Common myeloid progenitor, CD34-positive (primary cell): ENCODE measurements at regions not wholly inside any gene's neighbourhood (a gene's known extent, or its start where the extent isn't known, plus 50 kb on each side); places are given as distances from the start of the nearest gene placed in this dataset.

ENCODE experiments used
- CTCF ChIA-PET: fragments of 350-600 bp; sonication (Branson Sonifier 250); formaldehyde crosslinking; loops from one replicate; lab custom pipeline; 2021; ENCODE audit warnings: antibody characterized with exemption; lab: Charles Lee
- POLR2A ChIA-PET: fragments of 350-600 bp; sonication (Branson Sonifier 250); formaldehyde crosslinking; loops from one replicate; lab custom pipeline; 2021; ENCODE audit warnings: antibody characterized with exemption; lab: Charles Lee
- DNase-seq, 3 donors: peaks; one replicate each; pipeline versions ENCODE4 v3.0.0 to v3.0.0-alpha.2; 2013
- H3K27ac ChIP-seq, 2 experiments: 1 replicate in 1 of 2; 2 replicates in 1 of 2; pipeline ENCODE4 v1.7.0; 2013; ENCODE audit warnings: inconsistent platforms in 2 of 2, low read length in 2 of 2, mild to moderate bottlenecking in 2 of 2, low read depth in 1 of 2, moderate library complexity in 1 of 2; ENCODE audit not compliant: severe bottlenecking in 2 of 2, insufficient read depth in 1 of 2, poor library complexity in 1 of 2
- H3K27me3 ChIP-seq, 5 experiments: replicated peaks in 2 of 5; 1 replicate in 3 of 5; 2 replicates in 2 of 5; pipeline versions ENCODE4 v1.6.1 to v1.7.0; 2013; ENCODE audit warnings: low read length in 4 of 5, mild to moderate bottlenecking in 2 of 5, moderate library complexity in 2 of 5, inconsistent platforms in 1 of 5; ENCODE audit not compliant: insufficient read depth in 5 of 5, control insufficient read depth in 4 of 5
- H3K36me3 ChIP-seq, 4 experiments: 1 replicate in 2 of 4; 2 replicates in 2 of 4; pipeline versions ENCODE4 v1.6.1 to v1.7.0; 2013; ENCODE audit warnings: low read length in 3 of 4, control low read depth in 1 of 4, mild to moderate bottlenecking in 1 of 4; ENCODE audit not compliant: control insufficient read depth in 4 of 4, insufficient read depth in 4 of 4
- H3K4me1 ChIP-seq, 4 experiments: 1 replicate in 3 of 4; 2 replicates in 1 of 4; pipeline versions ENCODE4 v1.6.1 to v1.7.1; 2013; ENCODE audit warnings: low read length in 3 of 4, mild to moderate bottlenecking in 3 of 4, control low read depth in 1 of 4, inconsistent platforms in 1 of 4, moderate library complexity in 1 of 4; ENCODE audit not compliant: control insufficient read depth in 4 of 4, insufficient read depth in 4 of 4; ENCODE audit errors: control extremely low read depth in 1 of 4
- H3K4me3 ChIP-seq, 7 experiments: 1 replicate in 4 of 7; 2 replicates in 3 of 7; pipeline versions ENCODE4 v1.5.1 to v1.7.0; 2013; ENCODE audit warnings: mild to moderate bottlenecking in 7 of 7, low read length in 6 of 7, moderate library complexity in 6 of 7, inconsistent platforms in 2 of 7, low read depth in 2 of 7, control low read depth in 1 of 7; ENCODE audit not compliant: insufficient read depth in 4 of 7, control insufficient read depth in 1 of 7; ENCODE audit errors: extremely low read depth in 1 of 7
- H3K9me3 ChIP-seq, 5 experiments: 1 replicate in 4 of 5; 2 replicates in 1 of 5; pipeline versions ENCODE4 v1.6.1 to v1.7.1; 2013; ENCODE audit warnings: low read length in 4 of 5, mild to moderate bottlenecking in 2 of 5, inconsistent platforms in 1 of 5, low read depth in 1 of 5, moderate library complexity in 1 of 5; ENCODE audit not compliant: control insufficient read depth in 4 of 5, insufficient read depth in 2 of 5; ENCODE audit errors: control extremely low read depth in 1 of 5
- WGBS: methylation state at CpG from one replicate; pipeline ENCODE4 v1.1.5; 2013; ENCODE audit not compliant: insufficient coverage; 5-methylcytosine and 5-hydroxymethylcytosine counted together

- Histone ChIP-seq H3K27me3 (no peaks in the 10 kb centered on the region), H3K9me3 (peaks cover 0 to 3% (median 0%) of the 10 kb centered on the region in 5 experiments), H3K4me1 (no peaks in the 10 kb centered on the region), H3K4me3 (no peak overlapping the region), H3K27ac (no peak overlapping the region), H3K36me3 (no peaks in the 10 kb centered on the region)
- ChIA-PET CTCF (no interaction called here), POLR2A (no interaction called here)
- DNase-seq = no peak
- WGBS = 82% methylated on average over 1 of the region's 1 CpG
These were observed 283.0 kb downstream of the SMOC2 start for GRCh38 chr6:168724033-168724432.

GRCh38 chr6:168722397-168722796 lies 281.4 kb downstream of the SMOC2 start:
- Histone ChIP-seq H3K4me1 (no peaks in the 10 kb centered on the region), H3K27ac (no peak overlapping the region), H3K36me3 (no peaks in the 10 kb centered on the region), H3K9me3 (peaks cover 0 to 3% (median 0%) of the 10 kb centered on the region in 5 experiments), H3K4me3 (no peak overlapping the region), H3K27me3 (no peaks in the 10 kb centered on the region)
- DNase-seq = no peak
- WGBS = 96% methylated on average over 3 of the region's 4 CpGs
- ChIA-PET POLR2A (no interaction called here), CTCF (no interaction called here)

DNA sequence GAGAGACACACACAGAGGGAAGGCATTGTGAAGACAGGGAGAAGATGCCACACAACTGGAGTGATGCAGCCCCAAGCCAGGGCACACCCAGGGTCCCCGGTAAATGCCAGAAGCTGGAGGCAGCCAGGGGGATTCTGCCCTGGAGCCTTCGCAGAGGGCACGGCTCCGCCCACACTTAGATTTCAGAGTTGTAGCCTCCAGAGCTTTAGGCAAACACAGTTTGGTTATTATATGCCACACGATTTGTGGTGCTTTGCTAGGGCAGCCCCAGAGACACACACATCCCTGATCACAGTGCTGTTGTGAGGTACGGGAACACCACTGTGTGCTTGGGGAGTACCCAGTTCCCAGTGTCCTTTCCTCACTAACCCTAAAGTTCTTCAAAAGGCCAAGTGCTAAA lies 280.6 kb downstream of the SMOC2 start:
- Histone ChIP-seq H3K27ac (no peak overlapping the region), H3K9me3 (peaks cover 0 to 3% (median 0%) of the 10 kb centered on the region in 5 experiments), H3K27me3 (no peaks in the 10 kb centered on the region), H3K4me3 (no peak overlapping the region), H3K4me1 (no peaks in the 10 kb centered on the region), H3K36me3 (no peaks in the 10 kb centered on the region)
- WGBS = 80% methylated on average over 5 of the region's 6 CpGs
- DNase-seq = no peak
- CTCF ChIA-PET = no interaction called here
- POLR2A ChIA-PET = no interaction called here

GRCh38 chr6:168719901-168720300 lies 278.9 kb downstream of the SMOC2 start:
- ChIA-PET CTCF (no interaction called here), POLR2A (no interaction called here)
- WGBS = 100% methylated on average over 1 of the region's 5 CpGs
- Histone ChIP-seq H3K9me3 (peaks cover 0 to 3% (median 0%) of the 10 kb centered on the region in 5 experiments), H3K4me1 (no peaks in the 10 kb centered on the region), H3K27ac (no peak overlapping the region), H3K4me3 (no peak overlapping the region), H3K36me3 (no peaks in the 10 kb centered on the region), H3K27me3 (no peaks in the 10 kb centered on the region)
- DNase-seq = no peak

DNA sequence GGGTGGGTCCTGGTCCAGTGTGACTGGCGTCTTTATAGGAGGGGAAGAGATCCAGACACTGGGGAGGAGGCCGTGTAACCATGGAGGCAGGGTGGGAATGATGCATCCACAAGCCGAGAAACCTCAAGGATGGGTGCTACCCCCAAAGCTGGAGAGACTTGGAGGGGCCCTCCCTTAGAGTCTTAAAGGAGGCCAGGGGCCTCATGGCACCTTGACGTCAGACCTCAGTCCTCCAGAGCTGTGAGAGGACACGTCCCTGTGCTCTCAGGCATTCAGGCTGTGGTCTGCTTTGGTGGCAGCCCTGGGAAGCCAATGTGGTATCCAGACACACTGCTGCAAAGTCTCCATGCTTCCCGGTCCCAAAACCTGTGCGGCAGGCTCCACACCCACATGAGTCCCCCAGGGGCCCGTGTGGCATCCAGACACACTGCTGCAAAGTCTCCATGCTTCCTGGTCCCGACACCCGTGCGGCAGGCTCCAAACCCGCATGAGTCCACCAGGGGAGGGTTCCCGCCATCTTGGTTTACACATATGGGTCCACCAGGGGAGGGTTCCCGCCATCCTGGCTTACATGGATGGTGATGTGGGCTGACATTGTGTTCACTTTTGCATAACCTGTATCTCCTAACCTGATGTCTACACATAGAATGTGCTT lies 278.0 kb downstream of the SMOC2 start:
- Histone ChIP-seq H3K9me3 (peaks cover 0 to 2% (median 0%) of the 10 kb centered on the region in 5 experiments), H3K4me3 (no peak overlapping the region), H3K36me3 (no peaks in the 10 kb centered on the region), H3K4me1 (no peaks in the 10 kb centered on the region), H3K27me3 (no peaks in the 10 kb centered on the region), H3K27ac (no peak overlapping the region)
- ChIA-PET CTCF (no interaction called here), POLR2A (no interaction called here)
- WGBS = 96% methylated on average over 7 of the region's 14 CpGs
- no peak for DNase-seq
